ENCODE measurements at regions not wholly inside any gene's neighbourhood (a gene's known extent, or its start where the extent isn't known, plus 50 kb on each side); places are given as distances from the start of the nearest gene placed in this dataset.

GRCh38 chr4:31617667-31618066 is 897.5 kb downstream of the PCDH7 start:
- H3K4me3 ChIP-seq = no peak overlapping the region
- H3K36me3 ChIP-seq = no peaks in the 10 kb centered on the region
- TF ChIP-seq CTCF (IDR thresholded peaks at IDR 0.05) (no peak), POLR2A (IDR thresholded peaks at IDR 0.05) (no peak)
- H3K27me3 ChIP-seq = no peaks in the 10 kb centered on the region
- no peaks in the 10 kb centered on the region for H3K4me1 ChIP-seq
- H3K27ac ChIP-seq = no peak overlapping the region
- DNase-seq (no peak), ATAC-seq (no peak)
- WGBS (ENCODE audit: insufficient coverage, low coverage, low lambda C conversion rate, missing lambda C conversion rate) = 33% methylated on average over 1 of the region's 1 CpG
- no peaks in the 10 kb centered on the region for H3K9me3 ChIP-seq
- intact Hi-C loops (cut with DNase I) = no loop called here

- no peaks in the 10 kb centered on the region for H3K9me3 ChIP-seq
- no peaks in the 10 kb centered on the region for H3K36me3 ChIP-seq
- TF ChIP-seq POLR2A (IDR thresholded peaks at IDR 0.05) (no peak), CTCF (IDR thresholded peaks at IDR 0.05) (no peak)
- ATAC-seq (no peak), DNase-seq (no peak)
- intact Hi-C loops (cut with DNase I) = no loop called here
- no peak overlapping the region for H3K4me3 ChIP-seq
- H3K27me3 ChIP-seq = no peaks in the 10 kb centered on the region
- no peak overlapping the region for H3K27ac ChIP-seq
- 31% methylated on average over 2 of the region's 2 CpGs for WGBS (ENCODE audit: insufficient coverage, low coverage, low lambda C conversion rate, missing lambda C conversion rate)
- no peaks in the 10 kb centered on the region for H3K4me1 ChIP-seq
These were observed 900.3 kb downstream of the PCDH7 start for GRCh38 chr4:31620476-31620875.

- TF ChIP-seq CTCF (IDR thresholded peaks at IDR 0.05) = no peak
- TF ChIP-seq POLR2A (IDR thresholded peaks at IDR 0.05) = no peak
- no peak overlapping the region for H3K27ac ChIP-seq
- WGBS (ENCODE audit: insufficient coverage, low coverage, low lambda C conversion rate, missing lambda C conversion rate) = 81% methylated on average over 4 of the region's 4 CpGs
- ATAC-seq (no peak), DNase-seq (no peak)
- no peaks in the 10 kb centered on the region for H3K9me3 ChIP-seq
- H3K27me3 ChIP-seq = no peaks in the 10 kb centered on the region
- H3K36me3 ChIP-seq = no peaks in the 10 kb centered on the region
- intact Hi-C loops (cut with DNase I) = no loop called here
- H3K4me1 ChIP-seq = no peaks in the 10 kb centered on the region
- H3K4me3 ChIP-seq = no peak overlapping the region
These were observed 925.1 kb downstream of the PCDH7 start for GRCh38 chr4:31645236-31645635.

- Histone ChIP-seq H3K9me3 (no peaks in the 10 kb centered on the region), H3K4me1 (no peaks in the 10 kb centered on the region), H3K4me3 (no peak overlapping the region), H3K36me3 (no peaks in the 10 kb centered on the region), H3K27ac (no peak overlapping the region), H3K27me3 (no peaks in the 10 kb centered on the region)
- DNase-seq (no peak), ATAC-seq (no peak)
- intact Hi-C loops (cut with DNase I) = no loop called here
- TF ChIP-seq CTCF (IDR thresholded peaks at IDR 0.05) = no peak
- TF ChIP-seq POLR2A (IDR thresholded peaks at IDR 0.05) = no peak
- WGBS (ENCODE audit: insufficient coverage, low coverage, low lambda C conversion rate, missing lambda C conversion rate) = 69% methylated on average over 1 of the region's 1 CpG
These were observed 927.6 kb downstream of the PCDH7 start for GRCh38 chr4:31647786-31648185.

- Histone ChIP-seq H3K36me3 (no peaks in the 10 kb centered on the region), H3K9me3 (no peaks in the 10 kb centered on the region), H3K27ac (no peak overlapping the region), H3K27me3 (no peaks in the 10 kb centered on the region), H3K4me1 (no peaks in the 10 kb centered on the region), H3K4me3 (no peak overlapping the region)
- DNase-seq (no peak), ATAC-seq (no peak)
- WGBS (ENCODE audit: insufficient coverage, low coverage, low lambda C conversion rate, missing lambda C conversion rate) = 63% methylated on average over 1 of the region's 1 CpG
- intact Hi-C loops (cut with DNase I) = no loop called here
- TF ChIP-seq CTCF (IDR thresholded peaks at IDR 0.05) (no peak), POLR2A (IDR thresholded peaks at IDR 0.05) (no peak)
These were observed 929.7 kb downstream of the PCDH7 start for GRCh38 chr4:31649878-31650277.

Data from right lobe of liver (tissue), 6 donors.